GM23248 (cell line): ENCODE measurements at regions not wholly inside any gene's neighbourhood (a gene's known extent, or its start where the extent isn't known, plus 50 kb on each side); places are given as distances from the start of the nearest gene placed in this dataset.

ENCODE experiments used
- DNase-seq: peaks from one replicate; pipeline ENCODE4 v3.0.0-alpha.2; 2015
- H2AFZ ChIP-seq: fragments of 200-600 bp; sonication (generic); 2 replicates; pipeline ENCODE4 v1.6.1; 2016; ENCODE audit warnings: antibody characterized with exemption
- H3F3A ChIP-seq: fragments of 200-600 bp; sonication (generic); 2 replicates; pipeline ENCODE4 v1.6.1; 2016; ENCODE audit warnings: mild to moderate bottlenecking, antibody characterized with exemption, mixed run types; ENCODE audit not compliant: insufficient read depth
- H3K27ac ChIP-seq: fragments of 200-600 bp; sonication (generic); 2 replicates; pipeline ENCODE4 v1.5.1; 2016; ENCODE audit warnings: mild to moderate bottlenecking
- H3K27me3 ChIP-seq: fragments of 200-600 bp; sonication (generic); replicated peaks from 2 replicates; pipeline ENCODE4 v1.6.1; 2016; ENCODE audit warnings: mild to moderate bottlenecking; ENCODE audit not compliant: insufficient read depth
- H3K36me3 ChIP-seq: fragments of 200-600 bp; sonication (generic); 2 replicates; pipeline ENCODE4 v1.6.1; 2016; ENCODE audit warnings: low read depth, mild to moderate bottlenecking
- H3K4me1 ChIP-seq: fragments of 200-600 bp; sonication (generic); 2 replicates; pipeline ENCODE4 v1.6.1; 2016; ENCODE audit warnings: mild to moderate bottlenecking; ENCODE audit not compliant: insufficient read depth
- H3K4me2 ChIP-seq: fragments of 200-600 bp; sonication (generic); one replicate; pipeline ENCODE4 v1.6.1; 2016; ENCODE audit warnings: mild to moderate bottlenecking; ENCODE audit not compliant: unreplicated experiment
- H3K4me3 ChIP-seq: fragments of 200-600 bp; sonication (generic); 2 replicates; pipeline ENCODE4 v1.5.1; 2016; ENCODE audit warnings: mild to moderate bottlenecking
- H3K79me2 ChIP-seq: fragments of 200-600 bp; sonication (generic); 2 replicates; pipeline ENCODE4 v1.6.1; 2016; ENCODE audit warnings: mild to moderate bottlenecking; ENCODE audit not compliant: insufficient read depth
- H3K9ac ChIP-seq: fragments of 200-600 bp; sonication (generic); 2 replicates; pipeline ENCODE4 v1.6.1; 2016; ENCODE audit warnings: mild to moderate bottlenecking
- H3K9me2 ChIP-seq: fragments of 200-600 bp; sonication (generic); 2 replicates; pipeline ENCODE4 v1.6.1; 2016; ENCODE audit warnings: mixed run types, mild to moderate bottlenecking, moderate library complexity; ENCODE audit not compliant: insufficient read depth
- H3K9me3 ChIP-seq: fragments of 200-600 bp; sonication (generic); one replicate; pipeline ENCODE4 v1.6.1; 2017; ENCODE audit warnings: low read depth
- H4K20me1 ChIP-seq: fragments of 200-600 bp; sonication (generic); 2 replicates; pipeline ENCODE4 v1.6.0; 2016; ENCODE audit not compliant: insufficient read depth
- EZH2 ChIP-seq: fragments of 200-600 bp; sonication (generic); IDR thresholded peaks from 2 replicates; pipeline ENCODE4 v1.6.1; 2018; ENCODE audit warnings: antibody characterized with exemption, mild to moderate bottlenecking; ENCODE audit not compliant: insufficient read depth, poor library complexity, severe bottlenecking
- EZH2phosphoT487 ChIP-seq: fragments of 200-600 bp; sonication (generic); IDR thresholded peaks from 2 replicates; pipeline ENCODE4 v1.6.1; 2018; ENCODE audit warnings: antibody characterized with exemption, moderate library complexity, mild to moderate bottlenecking, low read depth; ENCODE audit not compliant: insufficient read depth
- WGBS, 2 experiments: methylation state at CpG; one replicate each; pipeline ENCODE4 v1.1.6; 2015 to 2017; ENCODE audit warnings: low lambda C conversion rate in 2 of 2, low coverage in 1 of 2; ENCODE audit errors: missing lambda C conversion rate in 2 of 2; 5-methylcytosine and 5-hydroxymethylcytosine counted together
- in situ Hi-C: fragments of 300-500 bp; cut with MboI; formaldehyde crosslinking; loops from 2 replicates; pipeline ENCODE4 v1.15.0; 2020

DNA sequence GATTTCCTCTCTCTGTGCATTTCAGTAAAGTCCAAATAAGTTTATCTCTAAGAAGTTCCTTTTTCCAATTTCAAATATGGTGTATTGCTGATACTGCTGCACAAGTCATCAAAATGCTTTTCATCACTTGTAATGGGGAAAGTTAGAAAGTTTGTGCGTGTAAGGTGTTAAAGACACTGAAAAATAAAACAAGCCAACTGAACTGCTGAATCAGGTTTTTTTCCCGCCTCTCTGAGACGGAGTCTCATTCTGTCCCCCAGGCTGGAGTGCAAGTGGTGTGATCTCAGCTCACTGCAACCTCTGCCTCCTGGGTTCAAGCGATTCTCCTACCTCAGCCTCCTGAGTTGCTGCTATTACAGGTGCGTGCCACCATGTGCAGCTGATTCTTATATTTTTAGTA is 400.9 kb downstream of the LRRC70 start:
- no peak for DNase-seq
- Histone ChIP-seq H2AFZ (no peak overlapping the region), H3K36me3 (no peaks in the 10 kb centered on the region), H3K27ac (no peak overlapping the region), H3F3A (no peaks in the 10 kb centered on the region), H3K9ac (no peak overlapping the region), H3K4me3 (no peak overlapping the region), H3K27me3 (no peaks in the 10 kb centered on the region), H3K4me2 (no peak overlapping the region), H4K20me1 (no peaks in the 10 kb centered on the region), H3K79me2 (no peaks in the 10 kb centered on the region), H3K4me1 (no peaks in the 10 kb centered on the region), H3K9me2 (no peaks in the 10 kb centered on the region), H3K9me3 (no peaks in the 10 kb centered on the region)
- in situ Hi-C loops = no loop called here
- TF ChIP-seq EZH2phosphoT487 (no peak), EZH2 (no peak)
- 22 to 23% methylated on average over 5 of the region's 5 CpGs for WGBS, 2 experiments

- Histone ChIP-seq H2AFZ (no peak overlapping the region), H3K9ac (no peak overlapping the region), H3K79me2 (no peaks in the 10 kb centered on the region), H4K20me1 (no peaks in the 10 kb centered on the region), H3K4me2 (no peak overlapping the region), H3K4me1 (no peaks in the 10 kb centered on the region), H3F3A (no peaks in the 10 kb centered on the region), H3K27me3 (no peaks in the 10 kb centered on the region), H3K9me2 (no peaks in the 10 kb centered on the region), H3K36me3 (no peaks in the 10 kb centered on the region), H3K9me3 (no peaks in the 10 kb centered on the region), H3K27ac (no peak overlapping the region), H3K4me3 (no peak overlapping the region)
- in situ Hi-C loops = no loop called here
- TF ChIP-seq EZH2 = no peak
- no peak for TF ChIP-seq EZH2phosphoT487
- DNase-seq = no peak
- WGBS, 2 experiments = 5% methylated on average over 4 of the region's 4 CpGs
These were observed 399.0 kb downstream of the LRRC70 start for GRCh38 chr5:62977661-62978060.

GRCh38 chr5:62974623-62975022 is 396.0 kb downstream of the LRRC70 start:
- Histone ChIP-seq H3K27ac (no peak overlapping the region), H3F3A (no peaks in the 10 kb centered on the region), H3K9me2 (no peaks in the 10 kb centered on the region), H3K36me3 (no peaks in the 10 kb centered on the region), H3K4me1 (no peaks in the 10 kb centered on the region), H4K20me1 (no peaks in the 10 kb centered on the region), H3K9me3 (no peaks in the 10 kb centered on the region), H3K9ac (no peak overlapping the region), H2AFZ (no peak overlapping the region), H3K4me3 (no peak overlapping the region), H3K27me3 (no peaks in the 10 kb centered on the region), H3K79me2 (no peaks in the 10 kb centered on the region), H3K4me2 (no peak overlapping the region)
- in situ Hi-C loops = no loop called here
- DNase-seq = no peak
- TF ChIP-seq EZH2phosphoT487 = no peak
- WGBS, 2 experiments = 3 to 9% methylated on average over 3 of the region's 3 CpGs

DNA sequence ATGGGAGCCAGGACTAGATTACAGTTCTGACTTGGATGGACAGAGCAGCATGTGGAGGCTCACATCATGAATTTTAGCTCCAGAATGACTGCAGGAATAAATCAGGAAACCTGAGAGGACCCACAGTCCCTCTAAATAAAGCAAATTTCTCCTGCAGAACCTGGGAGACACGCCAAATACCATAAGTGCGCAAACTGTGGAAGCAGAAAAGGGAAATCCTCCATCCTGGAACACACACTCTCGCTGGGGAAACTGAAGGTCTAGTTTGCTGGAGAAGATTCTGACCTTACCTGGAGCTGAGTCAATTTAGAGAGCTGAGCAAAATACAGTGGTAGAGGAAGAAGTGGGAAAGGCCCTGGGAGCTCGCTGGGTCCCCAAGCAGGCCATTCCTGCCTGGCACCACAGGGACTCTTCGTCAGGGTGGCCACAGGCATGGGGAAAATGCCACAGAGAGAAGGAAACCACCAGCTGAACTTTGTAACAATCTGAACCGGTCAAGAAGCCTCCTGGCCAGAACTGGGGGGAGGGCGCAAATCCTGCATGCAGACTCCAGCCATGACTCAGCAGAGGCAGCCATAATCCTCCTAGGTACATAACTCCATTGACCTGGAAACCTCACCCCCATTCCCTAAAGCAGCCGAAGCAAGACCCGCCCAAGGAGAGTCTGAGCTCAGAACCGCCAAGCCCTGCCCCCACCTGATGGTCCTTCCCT is 390.9 kb downstream of the LRRC70 start:
- Histone ChIP-seq H2AFZ (no peak overlapping the region), H3K9me3 (no peaks in the 10 kb centered on the region), H3K4me1 (no peaks in the 10 kb centered on the region), H3K9me2 (no peaks in the 10 kb centered on the region), H3K4me3 (no peak overlapping the region), H3F3A (no peaks in the 10 kb centered on the region), H3K36me3 (no peaks in the 10 kb centered on the region), H3K79me2 (no peaks in the 10 kb centered on the region), H3K4me2 (no peak overlapping the region), H3K27ac (no peak overlapping the region), H3K9ac (no peak overlapping the region), H3K27me3 (no peaks in the 10 kb centered on the region), H4K20me1 (no peaks in the 10 kb centered on the region)
- 42 to 43% methylated on average over 10 of the region's 10 CpGs for WGBS, 2 experiments
- in situ Hi-C loops = no loop called here
- TF ChIP-seq EZH2phosphoT487 (no peak), EZH2 (no peak)
- DNase-seq = no peak

GRCh38 chr5:62964428-62964827 is 385.8 kb downstream of the LRRC70 start:
- no peaks in the 10 kb centered on the region for H3K9me3 ChIP-seq
- no peak overlapping the region for H3K27ac ChIP-seq
- no peak overlapping the region for H3K9ac ChIP-seq
- H3K9me2 ChIP-seq = no peaks in the 10 kb centered on the region
- H4K20me1 ChIP-seq = no peaks in the 10 kb centered on the region
- no peaks in the 10 kb centered on the region for H3F3A ChIP-seq
- TF ChIP-seq EZH2phosphoT487 (no peak), EZH2 (no peak)
- no peak overlapping the region for H3K4me2 ChIP-seq
- no peaks in the 10 kb centered on the region for H3K4me1 ChIP-seq
- no peak overlapping the region for H3K4me3 ChIP-seq
- H3K79me2 ChIP-seq = no peaks in the 10 kb centered on the region
- no peak overlapping the region for H2AFZ ChIP-seq
- H3K36me3 ChIP-seq = no peaks in the 10 kb centered on the region
- in situ Hi-C loops = no loop called here
- no peak for DNase-seq
- H3K27me3 ChIP-seq = no peaks in the 10 kb centered on the region
